ENCODE measurements at regions not wholly inside any gene's neighbourhood (a gene's known extent, or its start where the extent isn't known, plus 50 kb on each side); places are given as distances from the start of the nearest gene placed in this dataset.

DNA sequence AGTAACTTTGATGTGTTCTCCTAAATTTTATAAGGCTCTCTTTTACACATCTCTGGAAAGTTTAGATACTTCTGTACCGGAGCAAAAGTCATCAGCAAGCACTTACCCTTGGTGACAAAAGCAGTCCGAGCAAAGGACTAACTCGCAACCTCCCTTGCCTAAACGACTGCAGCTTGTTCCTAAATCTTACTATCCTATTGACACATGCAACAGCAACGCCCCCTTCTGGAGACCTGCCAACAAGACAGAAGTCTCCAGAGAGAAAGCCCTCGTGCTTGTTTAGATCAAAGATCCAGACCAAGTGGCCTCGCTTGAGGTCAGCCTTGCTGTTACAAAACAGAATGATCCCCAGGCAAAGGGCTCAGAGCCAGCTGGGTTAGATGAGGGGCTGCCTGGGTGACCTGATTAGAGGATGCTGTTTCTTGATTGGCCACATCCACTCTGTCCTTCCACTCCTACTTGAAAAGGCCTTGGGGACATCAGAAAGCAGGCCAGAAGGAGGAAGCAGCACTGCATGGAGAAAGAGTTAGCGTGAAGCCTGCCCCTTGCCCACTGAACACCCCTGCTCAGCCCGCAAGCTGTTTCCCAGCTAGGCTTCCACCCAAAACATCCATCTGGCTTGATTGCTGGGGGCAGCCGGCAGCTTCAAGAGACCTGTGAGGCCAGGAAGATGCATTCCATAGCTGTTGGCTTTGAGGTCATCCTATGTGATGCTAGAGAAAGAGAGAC lies 94.3 kb downstream of the HNRNPLL start:
- Histone ChIP-seq H3K4me2 (ENCODE audit: insufficient read depth, low read length) (no peak overlapping the region), H3K27me3 (ENCODE audit: control insufficient read depth in 2 of 2, insufficient read depth in 2 of 2, low read length in 2 of 2) (peaks cover 0 to 4% of the 10 kb centered on the region in 2 experiments), H3K4me1 (ENCODE audit: control insufficient read depth, extremely low read depth, insufficient read depth, low read length) (peaks cover 3% of the 10 kb centered on the region), H4K20me1 (replicated peaks; ENCODE audit: control insufficient read depth, extremely low read depth, insufficient read depth, low read length) (no peaks in the 10 kb centered on the region), H3K9me3 (replicated peaks; ENCODE audit: control insufficient read depth, insufficient read depth, low read length) (no peaks in the 10 kb centered on the region), H3K9me1 (replicated peaks; ENCODE audit: control insufficient read depth, extremely low read depth, insufficient read depth, low read length) (no peaks in the 10 kb centered on the region), H3K36me3 (ENCODE audit: control insufficient read depth in 2 of 2, extremely low read depth in 1 of 2, insufficient read depth in 2 of 2, low read length in 2 of 2) (no peaks in the 10 kb centered on the region), H3K79me2 (ENCODE audit: control insufficient read depth, insufficient read depth, low read length) (no peaks in the 10 kb centered on the region), H3K27ac (ENCODE audit: insufficient read depth, low read depth, low read length) (no peak overlapping the region), H2AFZ (ENCODE audit: low read depth, low read length) (peak overlapping the region; percentile 42), H3K4me3 (replicated peaks in 1 of 3; ENCODE audit: insufficient read depth in 1 of 3, low read depth in 1 of 3, low read length in 3 of 3) (no peak overlapping the region), H3K9ac (replicated peaks; ENCODE audit: extremely low read depth, insufficient read depth, low read length) (no peak overlapping the region)
- intact Hi-C loops (cut with micrococcal nuclease) (loop anchor here (1.0 to 2.0 kb wide), 3 partner anchors 132 to 526 kb away; partner anchors contain the start of gene ATL2), dilution Hi-C loops (cut with MboI; ENCODE audit: extremely low pct_ligation_motif_present, low sequenced_read_pairs) (no loop called here)
- DNase-seq (ENCODE audit: low read depth, low spot score), result peak; percentile 79
- no TSS peak for BruUV-seq (replicated peaks)
- FAIRE-seq, result peak; percentile 84
- ChIA-PET CTCF (interaction anchor here (0.5 to 2.9 kb wide), 29 partner anchors 9 to 1204 kb away, joined by 3 to 60 read pairs (median 4); partner anchors contain the start of gene ATL2), POLR2A (no interaction called here)
- TF ChIP-seq, protein P1, sequence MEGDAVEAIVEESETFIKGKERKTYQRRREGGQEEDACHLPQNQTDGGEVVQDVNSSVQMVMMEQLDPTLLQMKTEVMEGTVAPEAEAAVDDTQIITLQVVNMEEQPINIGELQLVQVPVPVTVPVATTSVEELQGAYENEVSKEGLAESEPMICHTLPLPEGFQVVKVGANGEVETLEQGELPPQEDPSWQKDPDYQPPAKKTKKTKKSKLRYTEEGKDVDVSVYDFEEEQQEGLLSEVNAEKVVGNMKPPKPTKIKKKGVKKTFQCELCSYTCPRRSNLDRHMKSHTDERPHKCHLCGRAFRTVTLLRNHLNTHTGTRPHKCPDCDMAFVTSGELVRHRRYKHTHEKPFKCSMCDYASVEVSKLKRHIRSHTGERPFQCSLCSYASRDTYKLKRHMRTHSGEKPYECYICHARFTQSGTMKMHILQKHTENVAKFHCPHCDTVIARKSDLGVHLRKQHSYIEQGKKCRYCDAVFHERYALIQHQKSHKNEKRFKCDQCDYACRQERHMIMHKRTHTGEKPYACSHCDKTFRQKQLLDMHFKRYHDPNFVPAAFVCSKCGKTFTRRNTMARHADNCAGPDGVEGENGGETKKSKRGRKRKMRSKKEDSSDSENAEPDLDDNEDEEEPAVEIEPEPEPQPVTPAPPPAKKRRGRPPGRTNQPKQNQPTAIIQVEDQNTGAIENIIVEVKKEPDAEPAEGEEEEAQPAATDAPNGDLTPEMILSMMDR (IDR thresholded peaks at IDR 0.05; ENCODE audit: extremely low read depth in 1 of 2, insufficient read depth in 1 of 2, low read depth in 1 of 2, low read length in 2 of 2), result peak; percentile 59 to 61
- TF ChIP-seq MYC (IDR thresholded peaks at IDR 0.05; ENCODE audit: low read depth, low read length), result no peak

DNA sequence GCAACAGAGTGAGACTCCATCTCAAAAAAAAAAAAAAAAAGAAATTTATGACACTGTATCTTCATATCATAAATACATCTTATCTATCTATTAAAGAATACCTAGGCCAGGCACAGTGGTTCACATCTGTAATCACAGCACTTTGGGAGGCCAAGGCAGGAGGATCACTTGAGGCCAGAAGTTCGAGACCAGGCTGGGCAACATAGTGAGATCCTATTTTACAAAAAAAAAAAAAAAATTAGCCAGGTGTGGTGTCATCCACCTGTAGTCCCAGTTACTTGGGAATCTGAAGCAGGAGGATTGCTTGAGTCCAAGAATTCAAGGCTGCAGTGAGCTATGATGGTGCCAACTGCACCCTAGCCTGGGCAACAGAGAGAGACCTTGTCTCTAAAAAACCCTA lies 95.0 kb downstream of the HNRNPLL start:
- POLR2A ChIA-PET, result no interaction called here

More for the DNA sequence above, 95.0 kb downstream of the HNRNPLL start:
- Histone ChIP-seq H3K9ac (replicated peaks; ENCODE audit: extremely low read depth, insufficient read depth, low read length) (no peak overlapping the region), H3K4me3 (replicated peaks in 1 of 3; ENCODE audit: insufficient read depth in 1 of 3, low read depth in 1 of 3, low read length in 3 of 3) (no peak overlapping the region), H3K79me2 (ENCODE audit: control insufficient read depth, insufficient read depth, low read length) (no peaks in the 10 kb centered on the region), H3K9me1 (replicated peaks; ENCODE audit: control insufficient read depth, extremely low read depth, insufficient read depth, low read length) (no peaks in the 10 kb centered on the region), H4K20me1 (replicated peaks; ENCODE audit: control insufficient read depth, extremely low read depth, insufficient read depth, low read length) (no peaks in the 10 kb centered on the region), H3K27ac (ENCODE audit: insufficient read depth, low read depth, low read length) (no peak overlapping the region), H2AFZ (ENCODE audit: low read depth, low read length) (no peak overlapping the region), H3K9me3 (replicated peaks; ENCODE audit: control insufficient read depth, insufficient read depth, low read length) (no peaks in the 10 kb centered on the region), H3K4me2 (ENCODE audit: insufficient read depth, low read length) (no peak overlapping the region), H3K27me3 (ENCODE audit: control insufficient read depth in 2 of 2, insufficient read depth in 2 of 2, low read length in 2 of 2) (peaks cover 0 to 6% of the 10 kb centered on the region in 2 experiments), H3K36me3 (ENCODE audit: control insufficient read depth in 2 of 2, extremely low read depth in 1 of 2, insufficient read depth in 2 of 2, low read length in 2 of 2) (no peaks in the 10 kb centered on the region), H3K4me1 (ENCODE audit: control insufficient read depth, extremely low read depth, insufficient read depth, low read length) (peaks cover 3% of the 10 kb centered on the region)
- FAIRE-seq (no peak), DNase-seq (ENCODE audit: low read depth, low spot score) (no peak)
- CTCF ChIA-PET, result interaction anchor here (0.5 to 2.9 kb wide), 25 partner anchors 9 to 1203 kb away, joined by 3 to 60 read pairs (median 4); partner anchors contain the start of gene ATL2
- intact Hi-C loops (cut with micrococcal nuclease) (loop anchor here (1.0 to 2.0 kb wide), 3 partner anchors 131 to 525 kb away; partner anchors contain the start of gene ATL2), dilution Hi-C loops (cut with MboI; ENCODE audit: extremely low pct_ligation_motif_present, low sequenced_read_pairs) (no loop called here)
- no TSS peak for BruUV-seq (replicated peaks)
- TF ChIP-seq FOS (IDR thresholded peaks at IDR 0.05; ENCODE audit: borderline replicate concordance, insufficient read depth, low read length) (no peak), GATA2 (IDR thresholded peaks at IDR 0.05; ENCODE audit: insufficient read depth, insufficient read length, low read depth, low read length) (no peak), JUN (IDR thresholded peaks at IDR 0.05; ENCODE audit: borderline replicate concordance, insufficient read depth, insufficient read length, low read depth) (no peak), POLR2A (IDR thresholded peaks at IDR 0.05; ENCODE audit: low read depth, low read length) (no peak), EZH2 (IDR thresholded peaks at IDR 0.05; ENCODE audit: borderline replicate concordance, low read depth, low read length, severe bottlenecking) (no peak)
- TF ChIP-seq, protein P1 (IDR thresholded peaks at IDR 0.05; ENCODE audit: extremely low read depth in 1 of 2, insufficient read depth in 1 of 2, low read depth in 1 of 2, low read length in 2 of 2), result no peak
